Left cardiac atrium (tissue), 4 donors: ENCODE measurements at regions not wholly inside any gene's neighbourhood (a gene's known extent, or its start where the extent isn't known, plus 50 kb on each side); places are given as distances from the start of the nearest gene placed in this dataset.

ENCODE experiments used
- ATAC-seq, 2 donors: fragments of 200-7000 bp; cut with Tn5 transposase; one replicate each; pipeline ENCODE4 v1.9.1; 2020; ENCODE audit warnings: mild to moderate bottlenecking in 2 of 2, moderate library complexity in 2 of 2
- DNase-seq: peaks from one replicate; pipeline ENCODE4 v3.0.0-alpha.2; 2020
- intact Hi-C, 2 donors: fragments of 100-400 bp; cut with DNase I; formaldehyde crosslinking; loops; one replicate each; pipeline versions ENCODE4 v1.14.1 to v1.15.1; 2022 to 2023
- donor health status: DM: no; HTN: yes; CAD: no.
- donor health status: DM: no; HTN: yes; CAD: no; lungs with severe emphysema.
- donor health status: DM: yes; HTN: yes; CAD: no.
- donor health status: Dilated cardiomyopathy.

DNA sequence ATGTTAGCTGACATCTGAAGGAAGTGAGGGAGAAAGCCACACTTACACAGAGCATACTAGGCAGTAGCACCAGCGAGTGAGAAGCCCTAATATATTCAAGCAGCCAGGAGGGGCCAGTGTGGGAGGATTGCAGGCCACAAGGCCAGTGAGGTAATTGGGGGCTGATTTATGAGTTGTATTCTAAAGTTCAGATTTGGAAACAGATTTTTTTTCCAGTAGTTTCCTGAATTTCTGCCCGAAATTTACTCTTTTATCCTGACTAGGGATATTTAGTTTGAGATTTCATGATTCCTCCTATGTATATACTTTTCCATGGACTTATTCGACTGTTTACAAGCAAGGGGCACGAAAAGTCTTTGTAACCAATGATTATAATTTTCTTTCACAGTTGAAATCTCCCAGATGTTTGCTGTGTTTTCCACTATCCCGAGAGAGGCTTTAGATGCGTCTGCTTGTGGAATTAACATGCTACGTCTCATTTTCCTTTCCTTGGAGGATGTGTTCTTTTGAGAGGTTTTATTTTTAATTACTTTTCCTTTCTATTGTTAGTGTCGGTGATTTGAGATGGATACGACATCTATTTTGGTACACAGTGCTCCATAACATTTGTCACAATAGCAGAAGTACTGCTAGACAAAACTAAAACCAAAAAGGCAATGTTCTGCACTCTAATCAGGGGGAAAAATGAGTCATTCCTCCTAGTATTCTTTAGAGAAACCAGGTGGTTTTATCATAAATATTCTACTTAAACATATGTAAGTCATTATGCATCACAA is 356.3 kb upstream of the HSF2 start:
- ATAC-seq (peak; percentile 32 to 44), DNase-seq (no peak)
- intact Hi-C loops = loop anchor here in 1 of 2 donors (5.0 kb wide), 1 partner anchor 139 kb away; no protein-coding TSS in a partner anchor

DNA sequence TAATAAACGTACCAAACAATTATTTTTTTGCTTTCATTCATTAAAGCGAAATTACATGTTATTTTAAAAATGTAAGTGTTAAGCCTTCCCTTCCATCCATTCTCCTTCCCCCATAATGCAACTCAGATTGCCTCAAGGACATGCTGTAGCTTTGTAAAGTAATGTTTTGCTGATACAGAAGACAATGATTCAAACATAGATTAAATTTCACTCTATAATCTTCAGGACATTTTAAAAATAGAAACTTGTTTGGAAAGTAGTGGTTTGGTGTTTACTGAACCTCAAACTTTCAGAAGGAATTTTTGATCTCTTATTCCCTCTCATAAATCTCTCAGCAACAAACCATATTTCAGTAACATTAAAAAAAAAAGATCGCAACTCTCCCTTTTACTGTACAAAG is 350.9 kb upstream of the HSF2 start:
- DNase-seq (no peak), ATAC-seq (no peak)
- intact Hi-C loops = no loop called here

DNA sequence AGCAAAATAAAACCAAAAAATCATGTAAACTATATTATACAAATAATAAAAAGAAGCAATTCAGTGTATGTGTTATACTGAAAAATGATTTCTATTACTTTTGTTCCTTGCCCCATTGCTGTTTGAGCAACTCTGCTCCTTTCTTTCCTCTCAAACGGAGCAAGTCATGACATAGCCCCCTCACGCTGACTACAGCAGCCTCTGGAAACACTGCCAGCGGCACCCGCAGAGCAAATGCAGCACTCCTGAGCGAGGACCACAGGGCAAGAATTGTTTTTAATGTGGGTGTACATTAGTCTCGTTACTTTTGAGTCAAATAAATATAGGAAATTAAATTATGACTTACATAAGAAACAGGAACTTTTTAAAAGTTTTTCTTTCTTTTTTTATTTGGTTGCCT is 350.1 kb upstream of the HSF2 start:
- DNase-seq (no peak), ATAC-seq (peak; percentile 58 to 61)
- intact Hi-C loops = no loop called here

DNA sequence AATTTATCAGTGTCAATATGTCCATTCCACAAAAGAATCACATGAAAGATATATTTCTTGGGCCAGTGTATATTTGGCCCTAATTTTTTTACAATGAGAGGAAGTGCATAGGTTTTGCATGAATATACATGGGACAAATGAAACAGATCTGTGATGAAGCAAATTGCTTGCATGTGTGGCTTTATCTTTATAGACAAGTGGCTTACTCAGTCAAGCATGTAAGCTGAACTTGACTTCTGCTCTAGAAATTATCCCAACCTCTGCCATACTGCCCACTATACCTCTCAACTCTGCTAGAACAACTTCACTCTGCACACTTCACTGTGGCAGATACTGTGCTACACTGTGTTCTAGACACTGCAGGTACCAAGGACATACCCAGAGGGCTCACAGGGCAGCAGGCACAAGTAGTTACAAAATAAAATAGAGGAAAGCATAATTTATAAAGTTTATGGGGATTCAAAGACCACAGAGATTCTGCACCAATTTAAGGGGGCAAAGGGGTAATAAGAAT is 349.2 kb upstream of the HSF2 start:
- intact Hi-C loops = loop anchor here in 1 of 2 donors (10.0 kb wide), 1 partner anchor 75 kb away; no protein-coding TSS in a partner anchor
- peak in 1 of 2 donors; percentile 26 for ATAC-seq
- DNase-seq = no peak

DNA sequence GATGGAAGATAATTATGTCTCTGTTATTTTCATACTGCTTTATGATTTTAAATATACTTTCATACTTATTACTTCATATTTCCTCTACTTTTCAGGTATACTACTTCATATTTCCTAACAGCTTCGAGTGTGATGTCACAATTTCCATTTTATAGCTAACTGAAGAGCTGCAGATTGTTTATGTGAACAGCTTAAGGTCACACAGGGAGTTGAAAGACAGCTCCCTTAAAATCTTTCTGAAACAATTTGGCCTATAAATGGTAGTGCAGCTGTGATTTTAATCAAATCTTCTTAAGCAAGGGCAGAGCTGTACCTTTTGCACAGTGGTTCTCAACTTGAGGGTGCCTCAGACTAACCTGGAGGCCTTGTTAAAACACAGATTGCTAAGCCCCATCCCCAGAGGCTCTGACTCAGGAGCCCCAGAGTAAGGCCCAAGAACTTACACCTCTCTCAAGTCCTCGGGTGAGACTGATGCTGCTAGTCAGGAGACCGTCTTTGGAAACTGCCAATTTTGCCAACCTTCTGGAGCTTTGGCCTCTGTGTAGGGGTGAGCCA is 347.0 kb upstream of the HSF2 start:
- no peak for ATAC-seq
- intact Hi-C loops = loop anchor here in 1 of 2 donors (10.0 kb wide), 1 partner anchor 72 kb away; no protein-coding TSS in a partner anchor
- no peak for DNase-seq

DNA sequence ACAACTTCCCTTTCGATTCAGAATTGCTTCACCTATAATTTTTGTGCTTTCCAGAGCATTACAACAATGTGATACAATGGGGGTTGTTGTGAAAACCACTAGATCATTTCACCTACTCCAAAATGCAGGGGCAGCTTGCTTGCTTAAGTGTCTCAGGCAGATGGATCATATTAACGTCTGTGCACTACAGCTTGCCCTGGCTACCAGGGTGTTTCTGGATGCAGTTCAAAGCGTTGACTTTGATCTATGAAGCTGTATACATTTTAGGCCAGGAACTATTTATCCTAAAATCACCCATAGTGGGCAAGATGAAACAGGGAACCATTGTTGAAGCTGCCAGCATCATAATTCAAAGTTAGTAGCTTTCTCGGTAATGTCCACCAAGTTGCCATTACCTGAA is 339.5 kb upstream of the HSF2 start:
- intact Hi-C loops = loop anchor here in 1 of 2 donors (10.0 kb wide), 1 partner anchor 65 kb away; no protein-coding TSS in a partner anchor
- DNase-seq = no peak
- ATAC-seq = no peak

DNA sequence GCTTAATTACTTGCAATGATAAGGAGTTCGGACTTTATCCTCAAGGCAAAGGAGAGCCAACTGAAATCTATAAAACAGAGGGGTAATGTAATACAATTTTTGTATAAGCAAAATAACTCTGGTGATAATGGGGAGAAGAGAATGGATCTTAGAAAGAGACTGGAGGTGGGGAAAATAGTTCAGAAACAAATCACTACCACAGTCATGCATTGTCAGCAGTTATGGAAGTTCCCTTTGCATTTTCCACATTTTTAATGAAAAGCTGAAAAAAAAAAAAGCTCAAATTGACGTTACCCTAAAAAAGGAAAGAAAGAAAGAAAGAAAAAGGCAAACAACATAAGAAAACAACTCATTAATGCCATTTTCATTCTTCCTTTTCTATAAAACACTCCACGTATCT is 337.6 kb upstream of the HSF2 start:
- intact Hi-C loops = no loop called here
- no peak for ATAC-seq
- DNase-seq = no peak

DNA sequence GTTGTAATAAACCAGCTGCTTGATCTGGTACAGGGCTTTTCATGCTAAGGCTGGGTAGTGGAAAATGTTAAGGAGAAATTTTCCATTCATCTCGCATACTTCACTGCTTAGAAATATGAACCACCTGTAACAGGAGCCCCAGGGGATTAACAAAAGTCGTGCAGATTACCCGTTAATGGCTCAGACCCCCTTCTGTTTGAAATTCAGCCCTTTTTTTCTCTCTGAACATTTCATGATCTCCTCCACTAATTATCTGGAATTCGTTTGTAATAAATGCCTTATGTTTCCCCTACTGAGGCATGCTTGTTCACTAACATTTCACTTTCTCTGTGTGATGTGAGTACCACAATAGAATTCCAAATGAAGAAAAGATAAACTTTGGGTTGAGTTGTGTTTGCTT is 336.4 kb upstream of the HSF2 start:
- DNase-seq = no peak
- intact Hi-C loops = no loop called here
- no peak for ATAC-seq

DNA sequence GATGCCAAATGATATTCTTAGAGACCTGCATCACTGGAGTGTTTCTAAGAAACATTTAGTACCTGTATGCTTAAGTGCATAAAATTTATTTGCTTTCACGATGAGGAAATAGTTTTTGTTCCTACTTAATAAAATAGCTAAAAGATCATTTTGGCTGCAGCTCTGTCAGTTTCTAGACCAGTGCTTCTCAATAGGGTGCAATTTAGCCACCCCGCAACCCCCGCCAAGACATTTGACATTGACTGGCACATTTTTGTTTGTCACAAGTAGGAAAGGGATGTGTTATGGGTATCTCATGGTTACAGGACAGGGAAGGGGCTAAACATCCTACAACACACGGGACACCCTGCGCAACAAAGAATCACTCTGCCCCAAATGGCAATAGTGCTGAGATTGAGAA is 335.7 kb upstream of the HSF2 start:
- no peak for ATAC-seq
- DNase-seq = no peak
- intact Hi-C loops = no loop called here

DNA sequence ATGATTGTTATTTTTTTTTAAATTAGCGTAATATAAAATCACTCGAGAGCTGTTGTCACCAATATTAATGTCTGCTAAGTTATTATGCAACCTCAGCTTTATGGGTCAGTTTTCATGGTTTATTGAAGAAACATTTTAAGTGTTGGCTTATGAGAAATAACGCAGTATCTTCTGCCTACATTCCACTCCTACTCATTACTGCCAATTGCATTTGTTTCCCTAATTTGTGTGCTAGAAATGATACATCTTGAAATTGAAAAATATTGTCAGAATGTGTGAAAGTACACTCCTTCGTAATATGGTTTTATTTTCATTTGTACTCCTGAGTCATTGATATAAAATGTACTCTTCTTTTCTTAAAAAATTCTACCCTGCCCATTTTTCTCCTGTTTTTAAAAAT is 333.3 kb upstream of the HSF2 start:
- intact Hi-C loops = loop anchor here in 1 of 2 donors (5.0 kb wide), 1 partner anchor 61 kb away; no protein-coding TSS in a partner anchor
- ATAC-seq (no peak), DNase-seq (no peak)

DNA sequence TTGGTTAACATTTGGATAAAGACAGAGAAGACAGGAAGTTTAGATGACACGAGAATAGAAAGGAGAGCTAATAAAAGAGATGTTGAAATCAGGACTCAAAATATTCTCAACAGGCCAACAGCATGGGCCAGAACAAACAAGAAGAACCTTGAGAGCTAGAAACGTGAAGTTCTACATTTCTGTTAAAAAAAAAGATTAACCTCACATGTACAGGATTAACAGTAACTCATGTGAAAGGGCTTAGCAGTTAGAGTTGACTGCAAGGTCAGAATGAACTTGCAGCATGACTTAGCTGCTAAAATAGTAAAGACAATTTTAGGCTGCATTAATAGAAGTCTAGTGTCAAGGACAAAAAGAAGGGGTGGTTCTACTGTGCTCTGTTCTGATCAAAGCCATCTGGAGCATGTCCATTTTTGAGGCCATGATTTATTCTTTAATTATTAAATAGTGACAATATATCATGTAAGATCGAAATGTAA is 331.1 kb upstream of the HSF2 start:
- intact Hi-C loops = loop anchor here in 1 of 2 donors (5.0 kb wide), 1 partner anchor 59 kb away; no protein-coding TSS in a partner anchor
- no peak for DNase-seq
- ATAC-seq = peak; percentile 72

DNA sequence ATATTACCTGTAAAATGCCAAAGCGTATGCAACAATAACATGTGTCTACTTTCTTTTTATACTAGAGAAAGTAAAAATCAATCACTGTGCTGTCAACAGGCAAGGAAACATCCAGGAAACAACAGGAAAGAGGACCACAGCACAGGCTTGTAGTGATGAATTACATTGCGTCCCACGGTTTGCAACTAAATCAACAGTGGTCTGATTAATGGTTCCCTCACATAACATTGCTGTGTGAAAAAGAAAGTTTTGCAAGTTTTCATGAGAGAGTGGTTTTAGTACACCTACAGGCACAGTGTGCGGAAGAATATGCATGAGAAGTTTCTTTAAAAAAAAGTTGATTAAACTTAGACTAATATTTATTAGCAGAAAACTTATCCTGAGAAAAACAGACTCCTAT is 329.5 kb upstream of the HSF2 start:
- DNase-seq (no peak), ATAC-seq (no peak)
- intact Hi-C loops = loop anchor here in 1 of 2 donors (5.0 kb wide), 1 partner anchor 57 kb away; no protein-coding TSS in a partner anchor

DNA sequence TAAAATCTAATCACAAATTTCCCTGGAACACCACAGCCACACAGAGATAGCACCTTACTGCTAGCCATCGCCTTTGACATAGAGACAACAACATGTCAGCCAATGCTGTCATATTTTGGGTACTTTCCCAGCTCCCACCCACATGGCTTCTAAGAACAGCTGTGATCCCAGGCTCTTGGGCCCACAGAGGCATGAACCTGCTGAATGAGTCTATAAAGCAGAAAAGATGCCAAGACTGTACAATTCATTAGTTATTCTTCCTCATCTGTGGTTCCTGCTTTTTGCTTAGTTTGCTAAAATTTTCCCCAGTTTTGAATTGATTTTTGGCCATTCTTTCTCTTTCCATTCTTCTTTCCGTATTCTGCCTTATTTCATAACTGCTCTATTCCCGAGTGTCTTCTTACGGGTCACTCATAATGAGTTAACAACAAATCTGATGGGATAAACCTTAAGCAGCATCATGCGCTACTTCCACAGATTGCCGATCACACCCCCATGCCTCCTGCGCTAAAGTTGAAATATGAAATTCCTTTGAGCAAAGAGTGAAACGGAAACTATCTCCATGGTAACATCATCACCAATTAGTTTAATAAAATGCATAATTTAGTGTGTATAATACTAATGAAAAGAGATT is 327.3 kb upstream of the HSF2 start:
- peak in 1 of 2 donors; percentile 63 for ATAC-seq
- DNase-seq = no peak
- intact Hi-C loops = no loop called here

DNA sequence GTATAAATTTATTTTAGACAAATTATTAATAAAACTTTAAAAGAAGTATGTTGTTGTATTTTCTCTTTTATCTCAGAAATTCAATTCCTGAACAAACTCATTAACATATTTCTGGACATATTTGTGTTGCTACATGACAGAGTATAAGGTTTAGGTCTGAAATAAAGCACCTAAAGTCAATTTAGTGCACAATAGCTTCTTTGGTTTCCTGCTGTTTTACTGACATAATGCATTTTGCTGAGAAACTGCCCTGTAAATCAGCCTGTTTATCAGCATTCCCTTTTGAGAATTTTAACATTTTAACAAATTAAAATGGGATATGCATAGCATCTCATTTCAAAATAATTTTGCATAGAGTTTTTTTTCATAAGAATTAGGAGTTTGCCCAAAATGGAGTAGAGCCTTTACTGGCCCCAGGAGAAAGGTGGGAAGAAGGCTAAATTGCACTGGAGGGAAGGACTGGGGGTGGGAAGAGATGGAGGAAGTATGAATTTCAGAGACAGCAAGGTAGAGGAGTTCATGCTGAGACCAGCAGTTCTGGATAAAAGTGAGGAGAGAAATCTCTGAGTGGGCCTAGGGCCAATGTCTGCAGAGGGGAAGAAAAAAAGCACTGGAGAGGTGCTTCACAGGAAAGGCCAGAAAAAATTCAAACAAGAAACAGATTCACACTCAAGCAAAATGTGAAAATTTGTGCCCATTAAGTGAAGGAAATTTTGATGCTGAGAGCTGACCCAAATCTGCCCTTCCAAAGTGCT is 324.2 kb upstream of the HSF2 start:
- no peak for DNase-seq
- ATAC-seq = no peak
- intact Hi-C loops = no loop called here

DNA sequence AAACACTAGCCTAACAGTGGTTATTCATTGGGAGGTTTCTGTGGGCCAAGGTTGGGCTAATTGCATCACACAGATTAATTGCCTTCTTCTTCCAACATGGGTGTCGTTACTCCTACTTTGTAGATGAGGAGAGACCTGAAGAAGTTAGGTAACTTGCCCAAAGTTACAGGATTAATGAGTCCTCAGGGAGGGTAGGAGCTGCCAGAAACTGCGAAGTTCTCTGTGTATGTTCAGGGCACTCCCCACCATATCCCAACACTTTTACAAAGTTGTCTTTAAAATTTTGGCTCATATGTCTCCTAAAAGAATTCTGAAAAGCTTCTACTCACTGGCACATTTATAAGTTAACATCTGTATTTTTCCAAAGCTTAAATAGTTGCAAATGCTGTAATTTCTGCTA is 323.5 kb upstream of the HSF2 start:
- DNase-seq = no peak
- intact Hi-C loops = no loop called here
- ATAC-seq = no peak

DNA sequence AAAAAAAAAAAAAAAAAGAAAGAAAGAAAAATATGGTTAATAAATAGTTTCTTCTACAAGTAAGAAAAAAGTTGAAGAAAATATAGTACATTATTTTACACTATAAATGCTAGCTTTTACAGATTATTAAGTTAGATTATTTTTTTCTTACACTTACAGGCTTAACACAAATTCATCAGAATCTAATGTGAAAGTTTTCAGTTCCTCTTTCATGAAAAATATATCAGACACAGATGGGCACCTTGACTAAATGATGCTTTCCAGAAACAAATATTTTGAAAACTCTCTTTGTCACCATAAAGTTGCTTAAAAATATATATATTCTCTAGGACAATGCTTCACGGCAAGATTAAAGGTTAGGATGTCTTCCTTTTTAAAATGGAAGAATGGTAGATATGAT is 321.8 kb upstream of the HSF2 start:
- intact Hi-C loops = no loop called here
- DNase-seq (no peak), ATAC-seq (no peak)

DNA sequence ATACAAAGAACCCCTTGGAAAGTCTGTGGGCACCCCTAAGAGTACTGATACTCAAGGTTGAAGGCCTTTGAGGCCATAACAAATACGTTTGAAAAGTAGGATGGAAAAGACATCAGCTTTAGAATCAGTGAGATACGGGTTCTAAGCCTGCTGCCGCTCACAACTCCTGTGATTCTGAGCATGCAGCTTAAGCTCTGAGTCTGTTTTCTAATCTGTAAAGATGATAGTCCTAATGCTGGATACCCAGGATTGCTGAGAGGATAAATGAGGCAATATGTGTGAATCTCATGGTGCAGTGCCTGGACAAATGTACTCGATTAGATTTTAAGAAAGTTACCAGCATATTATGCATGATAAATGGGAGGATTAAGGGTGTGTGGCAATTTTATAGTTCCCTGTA is 321.0 kb upstream of the HSF2 start:
- ATAC-seq = no peak
- DNase-seq = no peak
- intact Hi-C loops = no loop called here

DNA sequence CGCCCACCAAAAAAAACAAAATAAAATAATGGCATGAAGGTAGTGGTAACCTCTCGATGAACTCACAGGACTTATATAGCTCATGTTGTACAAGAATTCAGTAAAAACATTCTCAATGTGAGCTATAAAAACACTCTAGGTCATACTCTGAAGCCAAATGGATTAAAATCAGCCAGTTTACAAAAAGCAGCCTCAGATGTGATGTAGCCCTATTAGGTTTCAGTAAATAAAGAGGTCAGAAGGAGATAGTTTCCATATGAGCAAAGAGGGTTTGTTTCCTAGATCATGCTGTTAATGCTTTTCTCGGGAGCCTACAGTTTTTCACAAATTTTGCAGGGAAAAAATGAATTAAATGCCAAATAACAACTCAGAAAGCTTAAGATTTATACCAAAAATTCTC is 319.5 kb upstream of the HSF2 start:
- intact Hi-C loops = no loop called here
- ATAC-seq = no peak
- DNase-seq = no peak

DNA sequence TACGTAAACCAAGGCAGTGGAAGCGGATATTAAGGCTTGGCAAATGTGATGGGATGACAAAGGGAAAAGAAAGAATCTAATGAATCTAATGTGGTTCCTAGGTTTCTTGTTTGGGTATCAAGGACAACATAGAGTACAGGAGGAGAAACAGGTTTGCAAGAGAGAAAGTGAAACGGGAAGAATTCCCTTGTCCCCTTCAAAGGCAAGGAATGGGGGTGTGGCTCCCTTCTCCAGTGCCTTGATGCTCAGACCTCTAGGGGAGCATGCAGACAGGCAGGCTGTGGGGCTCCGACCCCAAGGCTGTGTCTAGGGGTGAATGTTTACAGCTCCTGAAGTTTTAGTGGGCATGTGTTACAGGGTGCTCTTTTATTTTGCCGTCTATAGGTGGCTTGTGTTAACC is 317.5 kb upstream of the HSF2 start:
- ATAC-seq = no peak
- intact Hi-C loops = no loop called here

More for the DNA sequence above, 317.5 kb upstream of the HSF2 start:
- DNase-seq = no peak
